Fibroblast of skin of right quadriceps (primary cell): ENCODE measurements at regions not wholly inside any gene's neighbourhood (a gene's known extent, or its start where the extent isn't known, plus 50 kb on each side); places are given as distances from the start of the nearest gene placed in this dataset.
"Not testable (repeated sequence)": the region's sequence is repeated elsewhere in the genome, so short reads cannot be mapped to it uniquely, and the experiment has no call there.

Experiments
- DNase-seq: peaks from one replicate; pipeline ENCODE4 v3.0.0-alpha.2; 2013

DNA sequence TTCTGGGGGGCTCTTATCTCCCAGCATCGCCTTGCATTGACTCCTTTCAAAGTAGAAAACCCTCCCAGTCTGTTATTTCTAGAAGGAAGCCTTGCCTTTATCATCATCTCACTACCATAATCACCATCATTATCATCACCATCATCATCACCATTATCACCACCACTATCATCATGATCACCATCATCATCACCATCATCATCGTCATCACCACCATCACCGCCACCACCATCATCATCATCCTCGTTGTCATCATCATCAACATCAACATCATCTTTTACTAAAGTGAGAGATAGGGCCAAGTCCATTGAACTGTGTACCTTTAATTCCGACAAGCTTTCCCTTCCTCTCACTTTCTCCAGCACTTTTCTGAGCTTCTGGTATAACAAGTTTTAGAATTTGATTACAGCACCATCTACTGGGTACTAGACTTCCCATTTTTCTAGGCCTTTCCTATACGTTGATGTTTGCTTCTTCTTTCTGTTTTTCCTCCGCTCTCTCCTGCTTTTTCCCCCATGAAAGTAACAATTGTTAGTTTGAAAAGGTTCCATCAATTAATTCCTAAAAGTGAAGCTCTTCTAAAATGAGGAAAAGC, 226.4 kb downstream of the BUB3 start:
- DNase-seq, result peak; percentile 6

DNA sequence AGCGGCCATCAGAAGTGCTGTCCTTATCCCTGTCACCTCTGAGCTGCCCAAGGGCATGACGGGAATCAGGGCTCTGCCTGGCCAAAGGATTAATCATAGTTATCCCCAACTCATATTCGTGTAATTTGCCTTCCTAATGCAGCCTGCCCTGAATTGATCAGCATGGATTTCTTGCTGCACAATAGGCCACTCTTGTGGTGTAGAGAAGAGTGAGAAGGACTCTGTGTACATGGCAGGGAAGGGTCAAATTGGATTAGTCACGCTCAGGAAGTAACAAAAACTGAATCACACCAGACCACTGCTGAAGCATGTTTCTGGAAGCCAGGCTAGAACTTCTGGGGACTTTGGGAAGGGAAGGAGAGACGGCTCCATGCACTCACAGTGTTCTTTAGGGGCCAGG, 227.0 kb downstream of the BUB3 start:
- no peak for DNase-seq

DNA sequence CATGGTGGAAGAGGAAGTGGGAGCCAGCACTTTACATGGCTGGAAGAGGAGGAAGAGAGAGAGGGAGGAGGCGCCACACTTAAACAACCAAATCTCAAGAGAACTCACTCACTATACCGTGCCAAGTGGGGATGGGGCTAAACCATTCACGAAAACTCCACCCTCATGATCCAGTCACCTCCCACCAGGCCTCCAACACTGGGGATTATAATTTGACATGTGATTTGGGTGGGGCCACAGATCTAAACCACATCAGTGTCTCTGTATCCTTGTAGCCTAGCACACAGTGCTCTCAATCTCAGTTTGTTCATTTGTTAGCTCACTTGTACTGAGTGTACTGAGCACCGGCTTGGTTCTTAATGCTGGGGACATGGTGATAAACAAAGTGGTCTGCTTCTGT, 228.3 kb downstream of the BUB3 start:
- no peak for DNase-seq

DNA sequence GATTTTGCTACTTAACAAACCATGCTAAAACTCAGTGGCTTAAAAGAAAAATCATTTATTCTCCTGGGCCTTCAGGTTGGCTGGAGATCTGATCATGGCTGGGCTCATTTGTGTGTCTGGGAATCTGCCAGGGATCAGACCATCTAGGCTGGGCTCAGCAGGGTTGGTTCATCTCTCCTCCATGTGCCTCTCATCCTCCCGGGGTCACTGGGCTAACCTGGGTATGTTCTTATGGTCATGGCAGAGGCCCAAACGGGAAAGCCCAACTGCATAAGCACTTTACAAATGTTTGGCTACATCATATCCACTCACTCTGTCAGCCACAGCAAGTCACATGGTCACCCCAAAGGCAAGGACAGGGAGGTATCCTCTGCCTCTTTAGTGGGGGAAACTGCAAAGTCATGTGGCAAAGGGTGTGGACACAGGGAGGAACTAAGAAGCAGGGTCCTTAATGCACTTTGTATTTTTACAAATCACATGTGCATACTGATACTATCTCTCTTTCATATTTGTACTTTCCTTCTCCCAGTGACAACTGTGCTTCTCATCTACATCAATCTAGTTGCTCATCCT, 231.4 kb downstream of the BUB3 start:
- no peak for DNase-seq

DNA sequence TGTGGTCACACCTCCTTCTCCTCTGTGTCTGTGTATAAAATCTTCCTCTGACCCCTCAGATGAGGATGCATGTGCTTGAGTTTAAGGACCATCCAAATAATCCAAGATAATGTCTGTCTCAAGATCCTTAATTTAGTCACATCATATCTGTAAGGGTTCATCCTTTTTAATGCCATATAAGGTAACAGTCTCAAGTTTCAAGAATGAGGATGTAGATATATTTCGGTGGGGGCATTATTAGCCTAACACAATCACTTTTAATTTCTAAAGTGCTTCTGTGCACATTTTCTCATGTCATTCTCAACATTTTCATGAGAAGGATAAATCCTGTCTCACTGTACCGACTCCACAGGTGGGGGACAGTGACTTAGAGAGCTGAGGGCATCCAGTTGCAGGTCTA, 235.3 kb downstream of the BUB3 start:
- DNase-seq, result no peak

DNA sequence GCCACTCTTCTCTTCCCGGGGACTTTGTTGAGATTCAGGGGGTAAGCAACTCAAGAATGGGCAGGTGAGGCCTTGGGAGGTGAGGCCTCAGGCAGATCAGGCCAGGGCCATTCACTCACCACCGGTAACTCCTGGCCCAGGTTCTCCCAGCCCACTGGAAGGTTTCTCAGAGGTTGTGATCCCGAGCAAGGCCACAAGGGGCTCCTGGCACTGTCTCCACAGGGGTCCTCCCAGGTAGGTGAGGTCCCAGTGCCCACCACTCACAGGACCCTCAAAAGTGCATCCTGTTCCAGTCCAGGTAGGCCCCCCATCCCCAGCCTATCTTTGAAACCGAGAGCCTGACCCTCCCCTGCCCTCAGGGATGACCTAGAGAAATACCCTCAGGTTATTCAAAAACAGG, 236.1 kb downstream of the BUB3 start:
- DNase-seq, result no peak

DNA sequence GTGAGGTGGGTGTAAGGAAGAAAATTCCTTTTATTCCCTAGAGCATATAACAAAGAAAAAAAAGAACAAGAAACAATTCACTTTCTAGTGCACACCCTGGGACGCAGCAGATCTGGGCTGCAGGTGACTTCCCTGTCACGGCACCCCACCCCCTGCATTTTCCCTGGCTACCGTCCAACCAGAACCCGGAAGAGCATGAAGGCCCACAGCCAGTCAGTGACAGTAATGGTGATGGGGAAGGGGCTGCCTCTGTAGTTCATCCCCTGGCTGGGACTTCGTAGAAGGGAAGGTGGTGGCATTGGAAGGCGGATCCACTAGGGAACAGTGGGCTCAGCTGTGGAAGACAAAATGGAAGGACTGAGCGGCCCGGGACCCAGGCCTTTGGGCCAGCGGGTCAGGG, 236.7 kb downstream of the BUB3 start:
- no peak for DNase-seq

DNA sequence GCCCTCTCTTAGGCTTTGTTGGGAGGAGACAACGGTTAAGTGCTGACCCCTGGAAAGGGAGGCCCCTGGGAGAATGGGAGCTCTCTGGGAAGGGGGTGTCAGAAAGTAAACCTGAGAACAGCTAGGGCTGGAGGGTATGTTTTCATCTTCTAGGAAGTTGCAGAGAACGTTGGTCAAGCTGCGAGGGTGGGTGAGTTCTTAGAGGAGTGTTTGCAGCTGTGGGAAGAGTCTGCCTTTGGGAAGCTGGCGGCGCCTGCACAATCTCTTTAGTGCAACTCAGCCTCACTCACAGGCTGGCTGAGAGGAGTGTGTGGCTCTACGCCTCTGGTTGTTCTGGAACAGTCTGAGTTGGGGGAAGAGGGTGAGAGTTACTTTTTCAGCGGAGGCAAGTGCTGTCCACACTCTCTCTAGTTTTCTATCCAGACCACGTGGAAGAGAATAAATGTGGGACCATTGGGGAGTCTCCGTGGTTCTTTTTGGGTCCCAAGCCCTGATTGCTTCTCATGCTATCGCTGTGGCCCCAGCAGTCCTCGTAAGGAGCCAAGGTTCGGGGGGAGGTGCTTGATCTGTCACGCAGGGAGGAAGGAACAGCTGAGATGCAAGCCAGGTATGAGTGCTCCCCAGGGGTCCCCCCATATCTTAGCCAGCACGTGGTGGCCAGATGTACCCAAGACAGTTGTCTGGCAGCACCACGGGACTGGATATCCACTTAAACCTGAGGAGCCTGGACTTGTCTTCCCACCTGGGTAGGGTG, 237.2 kb downstream of the BUB3 start:
- no peak for DNase-seq

DNA sequence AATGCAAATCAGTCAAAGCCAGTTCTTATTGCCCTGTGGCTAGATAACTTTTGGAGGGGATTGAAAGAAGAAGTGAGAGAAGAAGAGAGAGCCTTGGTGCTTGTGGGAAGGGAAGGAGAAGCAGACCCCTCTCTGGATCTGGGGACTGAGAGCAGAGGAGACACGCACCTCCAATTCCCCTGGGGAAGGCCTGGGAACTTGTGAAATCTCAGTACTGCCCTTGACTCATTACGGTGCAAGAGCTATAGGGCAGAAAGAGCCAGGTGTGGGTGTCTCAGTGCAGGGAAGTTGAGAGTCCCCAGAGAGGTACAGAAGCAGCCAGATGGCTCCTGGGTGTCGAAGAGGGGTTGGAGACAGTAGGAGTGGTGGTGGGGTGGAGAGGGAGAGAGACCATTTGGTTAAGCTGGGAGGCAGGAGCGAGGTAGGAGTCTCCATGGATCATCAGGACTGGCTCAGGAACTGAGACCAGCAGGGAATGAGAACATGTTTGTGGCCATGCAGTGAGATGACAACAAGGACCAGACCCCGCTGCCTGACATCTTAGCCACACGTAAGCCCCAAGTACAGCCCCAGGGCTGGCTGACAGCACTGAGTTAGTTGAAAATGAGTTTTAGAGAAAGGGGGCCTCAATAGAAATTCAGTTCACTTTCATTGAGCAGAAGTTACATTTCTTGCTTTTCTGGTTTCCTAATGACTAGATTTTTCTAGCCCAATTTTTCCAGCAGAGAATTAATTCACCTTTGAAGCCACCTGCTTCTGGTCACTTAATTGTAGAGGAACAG, 238.2 kb downstream of the BUB3 start:
- no peak for DNase-seq

DNA sequence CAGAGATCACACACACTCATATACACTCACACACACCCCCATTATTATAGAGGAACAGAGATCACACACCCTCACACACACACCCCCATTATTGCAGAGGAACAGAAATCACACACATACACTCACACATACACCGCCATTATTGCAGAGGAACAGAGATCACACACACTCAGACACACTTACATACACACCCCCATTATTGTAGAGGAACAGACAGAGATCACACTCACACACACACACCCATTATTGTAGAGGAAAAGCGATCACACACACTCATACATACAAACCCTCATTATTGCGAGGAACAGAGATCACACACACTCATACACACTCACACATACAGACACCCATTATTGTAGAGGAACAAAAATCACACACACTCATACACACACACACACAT, 239.0 kb downstream of the BUB3 start:
- no peak for DNase-seq

DNA sequence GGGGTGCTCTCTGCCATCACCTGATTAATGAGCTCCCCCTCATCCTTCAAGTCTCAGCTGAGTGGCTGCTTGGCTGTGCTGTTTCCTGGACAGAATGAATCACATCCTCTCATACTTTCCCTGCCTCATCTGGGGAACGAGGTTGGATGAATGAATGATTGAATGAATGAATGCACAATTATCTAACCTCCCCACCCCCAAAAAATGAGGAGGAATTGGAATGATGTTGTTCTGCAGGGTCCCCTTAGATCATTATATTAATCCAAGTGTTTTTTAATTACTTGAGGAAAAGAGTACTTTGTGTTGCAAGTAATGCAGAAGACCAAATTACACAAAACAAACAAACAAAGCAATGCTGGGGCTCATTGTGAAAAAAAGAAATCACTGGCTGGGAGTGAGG, 240.2 kb downstream of the BUB3 start:
- DNase-seq, result no peak

DNA sequence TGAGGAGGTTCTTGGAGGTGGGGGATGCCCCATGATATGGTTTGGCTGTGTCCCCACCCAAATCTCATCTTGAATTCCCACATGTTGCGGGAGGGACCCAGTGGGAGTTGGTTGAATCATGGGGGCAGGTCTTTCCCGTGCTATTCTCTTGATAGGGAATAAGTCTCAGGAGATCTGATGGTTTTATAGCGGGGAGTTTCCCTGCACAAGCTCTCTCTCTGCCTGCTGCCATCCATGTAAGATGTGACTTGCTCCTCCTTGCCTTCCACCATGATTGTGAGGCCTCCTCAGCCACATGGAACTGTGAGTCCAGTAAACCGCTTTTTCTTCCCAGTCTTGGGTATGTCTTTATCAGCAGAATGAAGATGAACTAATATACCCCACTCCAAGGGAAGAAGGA, 241.0 kb downstream of the BUB3 start:
- DNase-seq, result not testable (repeated sequence)

DNA sequence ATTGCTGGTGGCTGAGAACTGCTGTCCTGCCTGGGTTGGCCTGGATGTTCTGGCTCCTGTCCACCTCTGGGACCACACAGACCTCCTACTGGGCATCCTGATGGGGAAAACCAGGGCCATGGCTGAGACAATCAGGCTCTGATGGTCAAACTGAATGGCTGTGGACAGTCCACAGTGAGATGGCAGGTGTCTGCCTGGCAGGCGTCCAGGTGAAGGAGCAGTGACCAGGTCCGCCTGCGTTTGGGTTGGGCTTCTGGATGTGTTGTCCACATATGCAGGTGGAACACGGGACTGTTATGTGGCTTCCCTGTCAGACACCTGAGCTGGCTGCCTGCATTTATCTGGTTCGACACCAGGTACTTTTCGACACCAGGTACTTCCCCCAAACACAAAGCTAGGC, 241.7 kb downstream of the BUB3 start:
- DNase-seq, result no peak

DNA sequence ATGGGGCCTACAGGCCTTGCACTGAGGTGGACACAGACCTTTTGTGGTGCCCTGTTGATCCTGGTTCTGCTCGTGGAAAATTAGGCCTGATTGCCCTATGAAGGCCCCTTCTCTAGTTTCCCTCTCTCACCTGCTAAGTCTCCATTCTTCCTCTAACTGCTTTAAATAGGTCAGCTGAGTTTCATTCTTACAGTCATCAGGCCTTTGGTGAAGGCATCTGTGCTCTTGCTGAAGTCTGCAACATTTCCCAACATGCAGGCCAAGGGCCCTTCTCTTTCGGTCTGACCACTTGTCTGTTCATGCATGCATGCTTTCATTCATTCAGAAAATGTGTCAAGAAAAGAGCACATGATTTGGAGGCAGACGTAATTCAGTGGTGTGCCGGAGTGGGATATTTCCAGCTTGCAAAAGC, 244.0 kb downstream of the BUB3 start:
- DNase-seq, result no peak

DNA sequence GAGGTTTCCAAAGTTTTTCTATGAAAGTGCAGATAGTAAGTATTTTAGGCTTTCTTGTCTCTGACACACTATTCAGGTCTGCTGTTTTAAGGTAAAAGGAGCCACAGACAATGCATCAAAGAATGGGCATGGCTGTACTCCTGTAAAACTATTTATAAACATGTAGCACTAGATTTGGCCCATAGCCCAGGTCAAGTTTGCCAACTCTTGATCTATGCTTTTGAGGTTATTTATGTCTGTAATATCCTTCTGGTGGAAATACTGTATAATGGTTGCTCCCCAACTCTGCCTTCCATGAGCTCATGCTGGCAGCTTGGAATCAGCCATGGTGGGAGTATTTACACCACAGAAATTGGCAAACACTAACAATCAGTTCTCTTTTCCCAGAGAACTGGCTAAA, 244.6 kb downstream of the BUB3 start:
- no peak for DNase-seq

DNA sequence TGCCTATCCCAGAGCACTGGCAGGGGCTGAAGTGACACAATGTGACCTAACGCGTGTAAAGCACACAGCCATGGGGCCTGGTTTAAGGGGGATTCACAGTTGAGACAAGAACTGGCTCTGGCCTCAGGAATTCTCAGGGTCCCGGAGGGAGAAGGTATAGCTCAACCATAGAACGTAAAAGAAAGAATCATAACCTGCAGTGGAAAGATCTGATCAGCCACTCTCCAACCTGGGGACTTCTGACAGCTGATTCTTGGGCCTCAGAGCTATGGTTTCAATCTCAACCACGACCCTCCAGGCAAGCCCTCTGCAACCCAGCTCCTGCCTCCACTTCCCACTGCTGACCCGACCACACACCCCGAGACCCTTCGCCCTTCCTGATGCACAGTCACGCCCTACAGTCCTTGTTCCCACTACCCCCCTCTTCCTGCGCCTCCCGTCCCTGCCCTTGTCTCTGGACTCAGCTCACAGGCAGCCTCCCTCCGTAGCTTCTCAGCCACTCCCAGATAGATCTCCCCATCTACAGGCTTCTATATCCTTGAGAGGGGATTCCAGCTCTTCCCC, 245.2 kb downstream of the BUB3 start:
- no peak for DNase-seq

DNA sequence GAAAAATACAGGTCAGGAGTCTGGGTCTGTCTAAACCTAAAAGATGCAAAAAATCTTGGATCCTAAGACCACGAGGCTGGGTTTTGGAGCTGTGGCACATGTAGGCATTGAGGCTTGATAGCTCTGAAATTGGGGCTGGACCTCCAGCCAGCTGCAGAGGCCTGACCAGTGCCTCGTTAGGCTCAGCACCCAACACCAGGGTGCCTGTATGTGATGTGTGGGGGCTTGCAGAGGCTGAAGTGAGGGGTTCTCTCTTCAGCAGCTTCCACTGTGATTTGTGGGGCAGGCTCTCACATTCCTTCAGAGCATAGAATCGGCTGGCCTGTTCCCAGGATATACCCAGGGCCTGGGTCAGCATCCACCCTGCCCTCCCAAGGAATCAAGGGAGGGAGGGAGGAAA, 247.8 kb downstream of the BUB3 start:
- no peak for DNase-seq

DNA sequence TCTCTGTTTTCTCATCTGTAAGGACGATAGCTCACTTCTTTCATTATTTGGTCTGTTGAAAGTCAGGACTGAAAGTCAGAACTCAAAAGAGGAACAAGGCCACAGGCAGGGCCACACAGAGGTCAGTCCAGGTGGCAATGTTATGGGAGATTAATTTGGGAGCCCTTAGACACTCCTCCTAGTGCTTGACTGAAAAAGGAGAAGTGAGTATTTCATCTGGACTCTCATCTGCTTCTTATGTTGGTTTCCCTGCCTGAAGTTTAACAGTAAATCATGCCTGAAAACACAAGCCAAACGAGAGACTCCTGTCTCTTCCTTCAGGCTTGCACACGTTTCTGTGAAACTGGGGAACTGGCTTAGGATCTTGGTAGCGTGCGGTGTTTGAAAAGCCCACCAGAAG, 248.5 kb downstream of the BUB3 start:
- DNase-seq, result no peak

DNA sequence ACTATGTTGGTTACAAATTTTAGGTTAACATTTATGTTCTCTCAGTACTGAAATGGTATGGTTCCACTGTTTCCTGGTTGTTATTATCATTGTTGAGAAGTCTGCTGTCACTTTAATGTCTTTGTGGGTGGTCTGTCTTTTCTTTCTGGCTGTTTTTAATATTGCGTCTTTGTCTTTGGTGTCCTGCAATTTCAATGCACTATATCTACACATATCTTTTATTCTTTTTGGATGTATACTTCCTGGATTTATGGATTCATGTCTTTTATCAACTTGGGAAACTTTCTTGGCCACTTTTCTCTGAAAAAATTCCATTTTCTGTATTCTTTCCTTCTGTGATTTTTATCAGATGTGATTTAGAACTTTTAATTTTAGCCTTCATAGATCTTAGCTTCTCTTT, 250.2 kb downstream of the BUB3 start:
- DNase-seq, result no peak

DNA sequence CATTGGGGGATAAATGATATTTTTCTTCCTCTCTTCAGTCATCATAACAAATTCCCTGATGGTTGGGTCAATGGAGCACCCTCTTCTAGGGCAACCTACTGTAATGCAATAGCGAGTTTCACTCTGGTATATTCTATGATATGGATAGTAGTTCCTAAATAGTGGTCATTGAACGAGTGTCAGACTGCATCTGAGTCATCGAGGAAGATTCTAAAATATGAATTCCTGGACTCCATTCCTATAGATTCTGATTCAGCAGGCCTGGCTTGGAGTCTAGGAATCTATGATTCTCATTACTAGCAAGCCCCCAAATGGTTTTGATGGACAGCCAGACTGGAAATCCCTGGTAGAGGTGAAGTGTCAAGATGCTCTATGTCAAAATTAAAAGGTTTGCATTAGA, 254.5 kb downstream of the BUB3 start:
- DNase-seq, result no peak

DNA sequence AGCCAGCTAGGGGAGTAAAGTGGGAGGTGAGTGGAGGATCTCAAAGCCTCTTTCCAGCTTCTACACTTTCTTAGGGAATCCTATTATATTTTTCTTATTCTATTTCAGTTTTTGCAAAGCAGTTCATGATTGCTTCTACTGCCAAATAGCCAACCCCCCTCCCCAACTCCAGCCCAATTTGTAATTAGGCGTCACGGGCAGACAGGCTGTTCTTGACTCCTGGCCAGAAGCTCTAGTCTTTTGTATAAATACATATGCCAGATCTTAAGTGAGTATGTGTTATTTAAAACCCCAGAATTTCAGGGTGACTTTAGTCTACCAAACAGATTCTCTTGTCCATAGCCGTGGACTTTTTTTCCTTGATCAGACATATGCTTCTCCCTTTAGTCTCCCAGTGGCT, 255.2 kb downstream of the BUB3 start:
- no peak for DNase-seq

DNA sequence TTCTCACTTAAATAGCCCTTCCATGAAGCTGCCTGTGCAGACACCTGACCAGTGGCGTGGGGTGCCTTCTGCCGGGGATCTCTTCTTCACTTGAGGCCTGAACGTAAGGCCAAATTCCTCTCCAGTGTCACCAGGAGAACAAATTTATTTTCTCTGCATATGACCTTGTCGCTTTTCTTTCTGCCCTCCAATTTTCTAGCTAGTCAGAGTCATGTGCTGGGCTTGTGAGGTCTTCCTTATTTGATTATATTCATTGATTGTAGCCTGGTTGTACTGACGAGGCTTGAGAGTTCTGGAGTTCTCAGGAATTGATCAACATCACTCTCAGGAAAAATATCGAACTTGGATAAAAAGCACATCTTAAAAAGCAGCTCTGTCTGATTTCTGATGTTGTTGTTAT, 255.7 kb downstream of the BUB3 start:
- no peak for DNase-seq

DNA sequence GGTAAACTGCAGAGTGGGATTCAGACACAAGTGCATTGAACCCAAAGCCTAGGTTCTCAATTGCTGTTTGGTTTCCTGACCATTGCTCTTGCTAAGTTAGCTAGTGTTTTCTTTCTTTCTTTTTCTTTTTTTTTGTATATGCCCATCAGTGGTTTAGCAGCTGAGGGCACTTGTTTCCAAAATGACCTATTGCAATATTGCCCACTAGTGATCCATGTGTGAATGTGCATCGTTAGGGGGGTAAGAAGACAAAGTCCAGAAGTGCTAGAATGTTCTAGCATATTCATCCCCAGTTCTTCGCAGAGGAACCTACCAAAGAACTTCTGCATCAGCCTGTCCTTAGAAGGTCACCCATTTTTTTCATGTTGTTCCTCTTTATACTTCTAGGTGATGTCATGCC, 252.8 kb upstream of the GPR26 start:
- DNase-seq, result no peak

DNA sequence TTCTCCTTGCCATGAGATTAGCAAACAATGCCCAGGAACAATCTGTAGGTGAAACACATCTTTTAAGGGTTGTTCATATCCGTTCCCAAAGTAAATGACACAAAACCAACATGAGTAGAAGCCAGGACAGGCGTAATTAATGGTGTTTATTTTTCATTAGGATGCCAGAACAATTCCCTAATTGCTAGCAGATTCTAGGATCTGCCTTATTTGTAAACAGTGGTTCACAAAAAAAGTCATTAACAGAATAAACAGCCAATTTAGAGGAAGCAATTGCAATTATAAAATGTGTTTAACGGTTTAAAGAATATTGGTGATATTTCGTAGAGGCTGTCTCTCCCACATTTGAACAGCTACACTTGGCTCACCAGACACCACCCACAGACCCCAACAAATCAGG, 250.6 kb upstream of the GPR26 start:
- no peak for DNase-seq
